GM23338 (cell line): ENCODE measurements at regions not wholly inside any gene's neighbourhood (a gene's known extent, or its start where the extent isn't known, plus 50 kb on each side); places are given as distances from the start of the nearest gene placed in this dataset.
"Not testable (repeated sequence)": the region's sequence is repeated elsewhere in the genome, so short reads cannot be mapped to it uniquely, and the experiment has no call there.

ENCODE experiments used
- ATAC-seq: fragments of 200-7000 bp; cut with Tn5 transposase; 3 replicates; pipeline ENCODE4 v1.9.1; 2020
- DNase-seq: peaks from one replicate; pipeline ENCODE4 v3.0.0-alpha.2; 2015; ENCODE audit warnings: low spot score
- H2AFZ ChIP-seq: fragments of 200-600 bp; sonication (generic); 2 replicates; pipeline ENCODE4 v1.8.0; 2016; ENCODE audit warnings: antibody characterized with exemption, mild to moderate bottlenecking, moderate library complexity
- H3F3A ChIP-seq: fragments of 200-600 bp; sonication (generic); replicated peaks from 2 replicates; pipeline ENCODE4 v1.8.0; 2017; ENCODE audit warnings: antibody characterized with exemption, mixed run types, low read depth
- H3K27ac ChIP-seq: fragments of 200-600 bp; sonication (generic); 2 replicates; pipeline ENCODE4 v1.6.1; 2016; ENCODE audit warnings: low read depth
- H3K27me3 ChIP-seq: fragments of 200-600 bp; sonication (generic); 2 replicates; pipeline ENCODE4 v1.8.0; 2016; ENCODE audit warnings: mild to moderate bottlenecking, mixed run types, moderate library complexity; ENCODE audit not compliant: insufficient read depth
- H3K36me3 ChIP-seq: fragments of 200-600 bp; sonication (generic); 2 replicates; pipeline ENCODE4 v1.8.0; 2016; ENCODE audit warnings: mild to moderate bottlenecking; ENCODE audit not compliant: insufficient read depth
- H3K4me1 ChIP-seq: fragments of 200-600 bp; sonication (generic); 2 replicates; pipeline ENCODE4 v1.8.0; 2016; ENCODE audit warnings: mild to moderate bottlenecking, moderate library complexity; ENCODE audit not compliant: insufficient read depth
- H3K4me2 ChIP-seq: fragments of 200-600 bp; sonication (generic); 2 replicates; pipeline ENCODE4 v1.7.1; 2017; ENCODE audit warnings: mixed run types
- H3K4me3 ChIP-seq: fragments of 200-600 bp; sonication (generic); 2 replicates; pipeline ENCODE4 v1.6.1; 2016; ENCODE audit warnings: mixed run types
- H3K79me2 ChIP-seq: fragments of 200-600 bp; sonication (generic); replicated peaks from 2 replicates; pipeline ENCODE4 v1.8.0; 2017; ENCODE audit warnings: mild to moderate bottlenecking; ENCODE audit not compliant: insufficient read depth
- H3K9me2 ChIP-seq: fragments of 200-600 bp; sonication (generic); 2 replicates; pipeline ENCODE4 v1.8.0; 2017; ENCODE audit not compliant: insufficient read depth
- H4K20me1 ChIP-seq: fragments of 200-600 bp; sonication (generic); replicated peaks from 2 replicates; pipeline ENCODE4 v1.8.0; 2017; ENCODE audit warnings: mild to moderate bottlenecking; ENCODE audit not compliant: insufficient read depth
- H3K27ac Mint-ChIP-seq: 2 replicates; pipeline ENCODE4 v1.8.0; 2020; ENCODE audit warnings: inconsistent platforms, mild to moderate bottlenecking, moderate library complexity, mixed read lengths
- H3K27me3 Mint-ChIP-seq: 3 replicates; pipeline ENCODE4 v1.8.0; 2022; ENCODE audit warnings: low read depth, mild to moderate bottlenecking, moderate library complexity, mixed read lengths, inconsistent platforms; ENCODE audit not compliant: insufficient read depth, poor library complexity
- H3K36me3 Mint-ChIP-seq: 3 replicates; pipeline ENCODE4 v1.8.0; 2021; ENCODE audit warnings: low read depth, mild to moderate bottlenecking, inconsistent platforms, moderate library complexity, mixed read lengths
- H3K4me1 Mint-ChIP-seq: 3 replicates; pipeline ENCODE4 v1.8.0; 2020; ENCODE audit warnings: mild to moderate bottlenecking, inconsistent platforms, mixed read lengths
- H3K4me3 Mint-ChIP-seq: 3 replicates; pipeline ENCODE4 v1.8.0; 2021; ENCODE audit warnings: moderate library complexity, mild to moderate bottlenecking, inconsistent platforms, mixed read lengths
- H3K9me3 Mint-ChIP-seq: 3 replicates; pipeline ENCODE4 v1.8.0; 2020; ENCODE audit warnings: moderate library complexity, mild to moderate bottlenecking, inconsistent platforms, mixed read lengths
- CREB1 ChIP-seq: fragments of 250-450 bp; sonication (Bioruptor Pico); IDR thresholded peaks from 2 replicates; pipeline ENCODE4 v1.5.0; 2020; ENCODE audit warnings: low read depth, mild to moderate bottlenecking, moderate library complexity
- EZH2 ChIP-seq: fragments of 200-600 bp; sonication (generic); IDR thresholded peaks from one replicate; pipeline ENCODE4 v1.8.0; 2017; ENCODE audit warnings: antibody characterized with exemption, mild to moderate bottlenecking, low read depth; ENCODE audit not compliant: unreplicated experiment
- JUNB ChIP-seq: IDR thresholded peaks from one replicate; pipeline ENCODE4 v1.6.1; 2016; ENCODE audit warnings: antibody characterized with exemption; ENCODE audit not compliant: unreplicated experiment
- REST ChIP-seq: IDR thresholded peaks from one replicate; pipeline ENCODE4 v1.6.1; 2018; ENCODE audit warnings: antibody characterized with exemption; ENCODE audit not compliant: unreplicated experiment
- ZNF462 ChIP-seq: fragments of 250-450 bp; sonication (Bioruptor Pico); IDR thresholded peaks from 2 replicates; pipeline ENCODE4 v1.5.0; 2020; ENCODE audit warnings: mild to moderate bottlenecking, moderate library complexity

GRCh38 chr5:54397420-54397819 is 58.1 kb upstream of the HSPB3 start (continued):
- TF ChIP-seq ZNF462 (CRISPR knock-in tag): no peak
- TF ChIP-seq REST: no peak
- TF ChIP-seq CREB1 (CRISPR knock-in tag): no peak
- no peak for TF ChIP-seq EZH2
- no peak for TF ChIP-seq JUNB

GRCh38 chr5:54393007-54393406 is 62.5 kb upstream of the HSPB3 start:
- not testable (repeated sequence) for H3K27ac Mint-ChIP-seq, H3K4me1 Mint-ChIP-seq, H3K9me3 Mint-ChIP-seq, H3K27me3 ChIP-seq, H3K4me3 ChIP-seq, H3K4me3 Mint-ChIP-seq, H3K36me3 ChIP-seq, H2AFZ ChIP-seq, H4K20me1 ChIP-seq, ATAC-seq, H3K4me1 ChIP-seq, H3K27me3 Mint-ChIP-seq, H3K27ac ChIP-seq, H3K79me2 ChIP-seq, H3K36me3 Mint-ChIP-seq, H3K4me2 ChIP-seq, DNase-seq, H3K9me2 ChIP-seq, H3F3A ChIP-seq
